ENCODE measurements at regions not wholly inside any gene's neighbourhood (a gene's known extent, or its start where the extent isn't known, plus 50 kb on each side); places are given as distances from the start of the nearest gene placed in this dataset.
"Not testable (repeated sequence)": the region's sequence is repeated elsewhere in the genome, so short reads cannot be mapped to it uniquely, and the experiment has no call there.

DNA sequence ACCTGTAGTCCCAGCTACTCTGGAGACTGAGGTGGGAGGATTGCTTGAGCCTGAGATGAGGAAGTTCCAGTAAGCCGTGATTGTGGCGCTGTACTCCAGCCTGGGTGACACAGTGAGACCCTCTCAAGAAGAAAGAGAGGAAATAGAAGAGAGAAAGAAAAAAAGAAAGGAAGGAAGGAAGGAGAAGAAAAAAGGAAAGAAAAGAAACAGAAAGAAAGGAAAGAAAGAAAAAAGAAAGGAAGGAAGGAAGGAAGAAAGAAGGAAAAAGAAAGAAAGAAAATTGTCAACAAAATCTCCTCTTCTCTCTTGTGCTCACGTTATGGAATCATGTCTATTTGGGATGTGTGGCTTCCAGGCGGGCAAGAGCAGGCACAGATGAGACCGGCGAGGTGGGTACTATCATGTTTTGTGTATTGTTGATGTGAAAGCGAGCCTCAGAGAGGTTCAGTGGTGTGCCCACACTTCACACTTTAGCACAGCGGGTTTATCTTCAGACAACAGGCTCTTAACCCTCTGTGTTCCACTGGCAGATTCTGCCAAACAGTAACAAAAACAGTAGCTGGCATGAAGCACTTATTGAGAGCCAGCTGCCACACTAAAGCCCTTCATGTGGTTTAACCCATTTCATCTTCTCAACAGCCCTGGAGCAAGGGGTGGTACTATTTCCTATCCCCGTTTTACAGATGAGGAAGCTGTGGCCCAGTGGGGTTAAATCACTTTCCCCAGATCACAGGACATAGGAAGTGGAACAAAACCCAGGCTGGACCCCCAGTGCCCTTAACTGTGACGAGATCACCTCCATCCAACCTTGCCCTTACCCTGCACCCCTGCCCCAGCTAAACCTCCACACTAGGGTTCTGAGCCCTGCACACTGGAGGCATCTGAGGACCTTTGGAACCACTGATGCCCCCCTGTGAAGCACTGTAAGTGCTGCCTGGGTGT is 94.7 kb upstream of the TARDBP start:
- TF ChIP-seq, protein P1, sequence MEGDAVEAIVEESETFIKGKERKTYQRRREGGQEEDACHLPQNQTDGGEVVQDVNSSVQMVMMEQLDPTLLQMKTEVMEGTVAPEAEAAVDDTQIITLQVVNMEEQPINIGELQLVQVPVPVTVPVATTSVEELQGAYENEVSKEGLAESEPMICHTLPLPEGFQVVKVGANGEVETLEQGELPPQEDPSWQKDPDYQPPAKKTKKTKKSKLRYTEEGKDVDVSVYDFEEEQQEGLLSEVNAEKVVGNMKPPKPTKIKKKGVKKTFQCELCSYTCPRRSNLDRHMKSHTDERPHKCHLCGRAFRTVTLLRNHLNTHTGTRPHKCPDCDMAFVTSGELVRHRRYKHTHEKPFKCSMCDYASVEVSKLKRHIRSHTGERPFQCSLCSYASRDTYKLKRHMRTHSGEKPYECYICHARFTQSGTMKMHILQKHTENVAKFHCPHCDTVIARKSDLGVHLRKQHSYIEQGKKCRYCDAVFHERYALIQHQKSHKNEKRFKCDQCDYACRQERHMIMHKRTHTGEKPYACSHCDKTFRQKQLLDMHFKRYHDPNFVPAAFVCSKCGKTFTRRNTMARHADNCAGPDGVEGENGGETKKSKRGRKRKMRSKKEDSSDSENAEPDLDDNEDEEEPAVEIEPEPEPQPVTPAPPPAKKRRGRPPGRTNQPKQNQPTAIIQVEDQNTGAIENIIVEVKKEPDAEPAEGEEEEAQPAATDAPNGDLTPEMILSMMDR (IDR thresholded peaks at IDR 0.05) = no peak
- Mint-ChIP-seq H3K4me1 (ENCODE audit: low read depth) (peaks cover 6% of the 10 kb centered on the region), H3K9me3 (no peaks in the 10 kb centered on the region), H3K27me3 (ENCODE audit: insufficient read depth) (peaks cover 52% of the 10 kb centered on the region), H3K27ac (no peak overlapping the region), H3K4me3 (no peak overlapping the region), H3K36me3 (ENCODE audit: low read depth) (no peaks in the 10 kb centered on the region)
- DNase-seq = no peak

DNA sequence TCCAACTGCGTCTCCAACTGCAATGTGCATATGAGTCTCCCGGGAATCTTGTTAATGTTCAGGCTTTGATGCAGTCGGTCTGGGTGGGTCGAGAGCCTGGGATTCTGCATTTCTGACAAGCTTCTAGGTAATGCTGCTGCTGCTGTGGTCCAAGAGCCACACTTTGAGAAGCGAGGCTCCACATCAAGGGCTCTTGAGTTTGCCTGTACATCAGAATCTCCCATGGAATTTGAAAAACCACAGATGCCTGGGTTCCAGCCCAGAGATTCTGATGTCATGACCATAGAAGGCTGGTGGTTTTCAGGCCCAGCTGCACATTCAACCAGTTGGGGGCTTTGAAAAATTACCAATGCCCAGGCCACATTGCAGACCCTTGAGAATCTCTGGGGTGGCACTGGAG is 93.9 kb upstream of the TARDBP start:
- Mint-ChIP-seq H3K36me3 (ENCODE audit: low read depth) (no peaks in the 10 kb centered on the region), H3K4me3 (no peak overlapping the region), H3K27ac (no peak overlapping the region), H3K9me3 (no peaks in the 10 kb centered on the region), H3K27me3 (ENCODE audit: insufficient read depth) (peaks cover 45% of the 10 kb centered on the region), H3K4me1 (ENCODE audit: low read depth) (peaks cover 6% of the 10 kb centered on the region)
- TF ChIP-seq, protein P1 (IDR thresholded peaks at IDR 0.05) = no peak
- no peak for DNase-seq

DNA sequence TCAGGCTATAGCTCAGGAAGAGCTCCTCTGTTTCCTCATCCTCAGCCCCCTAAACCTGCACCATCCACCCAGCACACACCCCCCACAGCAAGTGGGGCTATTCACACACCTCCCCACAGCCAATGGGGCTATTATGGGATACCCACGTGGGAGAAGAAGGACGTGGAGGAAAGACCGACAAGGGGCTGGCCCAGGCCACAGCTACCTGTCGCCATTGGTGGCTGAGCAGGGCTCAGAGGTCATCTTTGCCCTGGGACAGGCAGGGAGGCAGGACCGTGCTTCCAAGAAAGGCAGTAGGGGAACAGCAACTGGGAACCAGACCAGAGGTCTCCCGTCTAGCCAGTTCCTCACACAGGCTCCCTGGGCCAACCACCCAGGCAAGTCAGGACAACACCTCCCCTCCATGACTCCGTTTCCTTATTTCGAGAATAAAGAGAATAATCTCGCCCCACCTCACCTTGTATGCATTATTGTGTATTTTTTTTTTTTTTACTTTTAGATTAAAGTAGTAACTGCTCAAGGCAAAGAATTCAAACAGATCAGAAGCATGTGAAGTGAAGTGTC is 92.3 kb upstream of the TARDBP start:
- Mint-ChIP-seq H3K27me3 (ENCODE audit: insufficient read depth) (peaks cover 33% of the 10 kb centered on the region), H3K4me3 (no peak overlapping the region), H3K36me3 (ENCODE audit: low read depth) (no peaks in the 10 kb centered on the region), H3K27ac (no peak overlapping the region), H3K4me1 (ENCODE audit: low read depth) (peaks cover 6% of the 10 kb centered on the region), H3K9me3 (no peaks in the 10 kb centered on the region)
- no peak for DNase-seq
- TF ChIP-seq, protein P1 (IDR thresholded peaks at IDR 0.05) = no peak

DNA sequence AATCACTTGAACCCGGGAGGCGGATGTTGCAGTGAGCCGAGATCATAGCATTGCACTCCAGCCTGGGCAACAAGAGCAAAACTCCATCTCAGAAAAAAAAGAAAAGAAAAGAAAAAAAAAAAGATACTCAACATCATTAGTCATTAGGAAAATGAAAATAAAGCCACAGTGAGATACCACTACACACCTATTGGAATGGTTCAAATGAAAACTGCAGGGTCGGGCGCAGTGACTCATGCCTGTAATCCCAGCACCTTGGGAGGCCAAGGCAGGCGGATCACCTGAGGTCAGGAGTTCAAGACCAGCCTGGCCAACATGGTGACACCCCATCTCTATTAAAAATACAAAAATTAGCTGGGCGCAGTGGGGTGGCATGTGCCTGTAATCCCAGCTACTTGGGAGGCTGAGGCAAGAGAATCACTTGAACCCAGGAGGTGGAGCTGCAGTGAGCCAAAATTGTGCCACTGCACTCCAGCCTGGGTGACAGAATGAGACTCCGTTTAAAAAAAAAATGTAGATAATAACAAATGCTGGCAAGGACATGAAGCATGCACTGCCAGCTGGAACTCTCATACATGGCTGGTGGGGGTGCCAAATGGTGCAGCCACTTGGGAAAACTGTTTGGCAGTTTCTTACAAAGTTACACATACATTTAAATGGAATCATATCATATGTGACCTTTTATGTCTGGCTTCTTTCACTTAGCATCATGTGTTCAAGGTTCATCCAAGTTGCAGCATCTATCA is 90.0 kb upstream of the TARDBP start:
- not testable (repeated sequence) for H3K4me3 Mint-ChIP-seq; H3K4me1 Mint-ChIP-seq (ENCODE audit: low read depth); DNase-seq; H3K27ac Mint-ChIP-seq; H3K9me3 Mint-ChIP-seq; H3K36me3 Mint-ChIP-seq (ENCODE audit: low read depth)
- H3K27me3 Mint-ChIP-seq (ENCODE audit: insufficient read depth) = peaks cover 27% of the 10 kb centered on the region

DNA sequence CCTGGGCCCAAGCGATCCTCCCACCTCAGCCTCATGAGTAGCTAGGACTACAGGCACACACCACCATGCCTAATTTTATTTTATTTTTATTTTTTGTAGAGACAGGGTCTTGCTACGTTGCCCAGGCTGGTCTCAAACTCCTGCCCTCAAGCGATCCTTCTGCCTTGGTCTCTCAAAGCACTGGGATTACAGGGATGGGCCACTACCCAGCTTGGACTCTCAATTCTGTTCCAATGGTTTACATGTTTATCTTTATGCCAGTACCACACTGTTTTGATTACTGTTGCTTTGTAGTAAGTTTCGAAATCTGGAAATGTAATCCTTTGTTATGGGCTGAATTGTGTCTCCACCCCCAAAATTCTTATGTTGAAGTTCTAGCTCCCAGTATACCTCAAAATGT is 88.4 kb upstream of the TARDBP start:
- H3K4me3 Mint-ChIP-seq = no peak overlapping the region
- peaks cover 16% of the 10 kb centered on the region for H3K27me3 Mint-ChIP-seq (ENCODE audit: insufficient read depth)
- H3K27ac Mint-ChIP-seq = no peak overlapping the region
- TF ChIP-seq, protein P1 (IDR thresholded peaks at IDR 0.05) = no peak
- H3K36me3 Mint-ChIP-seq (ENCODE audit: low read depth) = peaks cover 3% of the 10 kb centered on the region; the same call in 1 of the 2 replicates
- no peak for DNase-seq
- no peaks in the 10 kb centered on the region for H3K4me1 Mint-ChIP-seq (ENCODE audit: low read depth)
- H3K9me3 Mint-ChIP-seq = peaks cover 7% of the 10 kb centered on the region

All from HFFc6 (cell line).